NCI-H748 (cell line): ENCODE measurements at regions not wholly inside any gene's neighbourhood (a gene's known extent, or its start where the extent isn't known, plus 50 kb on each side); places are given as distances from the start of the nearest gene placed in this dataset.
A peak's percentile ranks its signal among the peaks of the same experiment; 100 is the strongest.
"Not testable (repeated sequence)": the region's sequence is repeated elsewhere in the genome, so short reads cannot be mapped to it uniquely, and the experiment has no call there.

Experiments used
- DNase-seq: peaks from one replicate; lab custom pipeline; 2025; ENCODE audit not compliant: unreplicated experiment; lab: John Stamatoyannopoulos, UW

GRCh38 chr4:38373375-38373774 is 290.6 kb upstream of the KLF3 start:
- DNase-seq: no peak

DNA sequence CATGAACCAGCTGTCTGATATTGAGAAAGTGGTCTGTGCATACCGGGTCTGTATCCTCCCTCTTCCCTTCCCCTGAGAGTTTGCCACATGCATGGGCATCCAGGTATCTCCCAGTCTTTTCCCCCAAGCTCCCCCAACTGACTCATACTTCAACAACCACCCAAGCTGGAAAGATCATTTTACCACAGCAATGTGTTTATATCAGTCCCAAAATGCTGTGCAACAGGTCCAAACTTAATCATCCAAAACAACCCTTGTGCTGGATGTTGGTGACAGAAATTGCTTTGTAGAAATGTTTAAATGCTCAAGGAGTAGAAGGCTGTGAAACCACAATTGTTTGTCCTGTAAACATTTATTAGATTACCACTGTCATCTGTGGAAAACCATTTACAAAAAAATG is 286.8 kb upstream of the KLF3 start:
- no peak for DNase-seq

- DNase-seq: no peak
These were observed 285.5 kb upstream of the KLF3 start for GRCh38 chr4:38378478-38378877.

DNA sequence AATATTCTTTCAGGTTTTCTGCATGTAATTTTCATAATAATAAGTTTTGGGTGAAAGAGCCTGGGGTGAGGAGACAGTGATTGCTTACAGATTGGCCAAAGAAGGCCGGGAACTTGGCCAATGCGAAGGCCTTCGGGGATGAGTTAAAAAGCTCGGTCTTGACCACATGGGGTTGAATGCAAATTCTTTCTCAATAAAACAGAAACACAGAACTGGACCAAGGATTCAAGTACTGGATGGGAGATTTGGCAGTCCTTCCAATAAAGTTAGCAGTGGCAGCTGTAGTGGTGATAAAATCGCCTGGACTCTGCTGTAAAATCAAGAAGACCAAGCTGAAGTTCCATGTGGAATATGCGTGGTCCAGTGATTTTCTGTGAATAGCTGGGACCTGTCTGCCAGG is 282.2 kb upstream of the KLF3 start:
- no peak for DNase-seq

DNA sequence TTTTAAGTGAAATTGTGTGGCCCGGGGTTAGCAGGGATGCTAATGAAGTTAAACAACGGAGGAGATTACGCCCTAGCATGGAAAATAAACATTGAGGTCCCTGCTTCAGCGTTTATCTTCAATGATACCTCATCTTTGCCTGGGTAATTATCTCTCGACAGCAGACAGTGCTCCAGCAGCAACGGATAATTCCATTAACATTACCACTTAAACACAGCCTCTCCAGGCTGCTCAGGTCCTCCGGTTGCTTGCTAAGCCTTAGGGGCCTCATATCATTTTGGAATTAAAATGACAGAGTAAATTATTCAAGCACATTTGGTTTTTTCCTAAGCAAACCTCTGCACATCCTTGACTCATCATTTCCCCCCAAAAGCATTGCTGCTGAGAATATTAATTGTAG is 281.5 kb upstream of the KLF3 start:
- peak; percentile 90 for DNase-seq

DNA sequence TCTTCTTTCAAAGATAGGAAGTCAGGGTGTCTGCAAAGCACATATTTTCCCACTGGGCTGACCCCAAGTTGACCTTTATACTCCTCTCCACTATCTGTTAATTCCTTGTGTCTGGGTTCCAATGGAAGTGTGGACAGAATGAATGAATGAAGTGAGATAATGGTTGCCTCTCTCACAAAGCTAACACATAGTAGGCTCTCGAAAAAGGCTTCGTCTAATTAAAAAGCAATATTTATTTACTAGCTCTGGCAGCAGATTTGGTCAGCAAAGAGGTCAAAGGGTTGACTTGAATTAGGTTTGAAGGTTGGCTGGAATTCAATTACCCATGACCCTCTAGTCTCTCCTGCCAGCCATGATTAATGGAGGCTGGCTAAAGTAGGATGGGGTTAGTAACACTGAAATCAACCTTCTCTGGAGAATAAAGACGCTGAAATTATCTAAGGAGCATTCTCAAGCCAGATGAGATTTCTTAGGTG is 280.3 kb upstream of the KLF3 start:
- DNase-seq: no peak

DNA sequence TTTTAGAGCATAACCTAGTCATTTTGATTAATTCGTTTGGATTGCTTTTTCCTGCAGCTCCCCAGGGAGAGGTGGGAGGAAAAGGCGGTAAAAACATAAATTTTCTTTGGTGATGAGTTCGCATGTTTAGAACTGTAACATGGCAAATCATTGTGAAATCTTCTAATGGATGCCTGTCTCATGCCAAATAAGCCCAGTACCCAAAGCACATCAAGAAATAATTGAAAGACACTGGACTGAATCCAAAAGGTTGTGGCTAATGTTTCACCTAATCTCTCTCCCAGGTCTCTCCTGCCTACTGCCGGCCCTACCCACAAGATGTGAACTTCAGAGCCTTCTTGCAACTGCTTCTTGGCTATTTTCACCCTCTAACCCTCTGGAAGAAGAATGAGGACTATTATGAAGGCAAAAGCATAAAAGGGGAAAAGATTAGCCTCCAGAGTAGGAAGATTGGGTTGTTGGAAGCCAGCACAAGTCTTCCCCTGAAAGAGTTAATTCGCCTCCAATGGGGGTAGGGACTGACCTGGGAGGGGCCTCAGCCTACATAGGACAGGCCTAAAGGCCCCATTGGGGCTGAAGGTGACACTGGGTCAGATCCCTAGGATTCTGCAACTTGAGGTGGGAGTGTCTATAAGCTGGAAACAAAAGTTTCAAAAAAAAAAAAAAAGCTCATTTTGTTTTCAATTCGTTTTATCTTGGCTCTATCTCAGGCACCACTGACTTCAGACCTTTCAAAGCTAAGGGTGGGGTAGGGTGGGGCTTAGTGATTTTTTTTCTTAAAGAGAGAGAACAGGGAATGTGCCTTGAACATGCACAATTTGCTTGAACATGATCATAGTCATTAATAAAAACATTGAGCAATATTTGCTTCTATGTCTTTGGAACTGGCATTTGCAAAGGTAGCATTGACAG is 278.6 kb upstream of the KLF3 start:
- DNase-seq: no peak

DNA sequence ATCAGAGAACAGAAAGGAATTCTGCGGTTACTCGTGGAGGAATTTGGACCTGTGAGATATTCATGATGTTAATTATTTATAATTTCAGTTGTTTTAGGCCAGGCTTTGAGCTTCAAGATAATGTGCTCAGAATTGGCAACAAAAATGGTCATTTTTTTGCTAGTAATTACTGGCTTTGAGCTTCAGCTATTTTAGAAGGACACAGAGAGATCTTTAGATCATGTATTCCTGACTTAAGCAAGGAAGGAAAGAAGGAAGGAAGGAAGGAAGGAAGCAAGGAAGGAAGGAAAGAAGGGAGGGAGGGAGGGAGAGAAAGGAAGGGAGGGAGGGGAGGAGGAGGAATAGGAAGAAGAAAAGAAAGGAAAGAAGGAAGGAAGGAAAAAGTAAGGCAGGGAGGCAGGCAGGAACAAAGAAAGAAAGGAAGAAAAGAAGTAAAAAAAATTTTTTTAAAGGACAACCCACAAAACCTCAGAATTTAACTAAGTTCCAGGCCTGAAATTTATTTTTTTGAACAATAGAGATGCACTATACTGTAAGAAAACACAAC is 277.9 kb upstream of the KLF3 start:
- DNase-seq: no peak

DNA sequence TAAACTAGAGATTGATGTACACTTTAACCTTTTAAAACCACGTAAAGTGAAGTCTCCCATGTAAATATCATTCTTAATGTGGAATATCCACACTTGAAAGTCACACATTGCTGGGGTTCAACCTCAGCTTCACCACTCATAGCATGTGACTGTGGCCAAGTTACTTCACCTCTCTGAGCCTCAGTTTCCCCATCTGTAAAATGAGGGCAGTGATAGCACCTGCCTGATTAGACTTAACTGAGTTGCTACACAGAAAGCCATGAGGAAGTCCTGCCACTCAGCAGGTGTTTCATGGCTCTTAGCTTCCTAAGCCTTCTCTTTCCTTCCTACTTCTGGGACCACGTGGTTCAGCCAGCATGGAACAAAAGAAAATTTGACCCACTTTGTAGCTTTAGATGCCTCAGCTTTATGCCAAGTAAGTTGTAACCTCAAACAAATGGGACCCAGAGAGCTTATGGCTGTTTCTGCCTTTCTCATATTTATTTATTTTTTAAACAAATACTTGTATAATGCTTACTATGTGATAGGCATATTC is 277.3 kb upstream of the KLF3 start:
- no peak for DNase-seq

- no peak for DNase-seq
These were observed 276.7 kb upstream of the KLF3 start for GRCh38 chr4:38387348-38387747.

- DNase-seq: no peak
These were observed 276.2 kb upstream of the KLF3 start for GRCh38 chr4:38387819-38388218.

DNA sequence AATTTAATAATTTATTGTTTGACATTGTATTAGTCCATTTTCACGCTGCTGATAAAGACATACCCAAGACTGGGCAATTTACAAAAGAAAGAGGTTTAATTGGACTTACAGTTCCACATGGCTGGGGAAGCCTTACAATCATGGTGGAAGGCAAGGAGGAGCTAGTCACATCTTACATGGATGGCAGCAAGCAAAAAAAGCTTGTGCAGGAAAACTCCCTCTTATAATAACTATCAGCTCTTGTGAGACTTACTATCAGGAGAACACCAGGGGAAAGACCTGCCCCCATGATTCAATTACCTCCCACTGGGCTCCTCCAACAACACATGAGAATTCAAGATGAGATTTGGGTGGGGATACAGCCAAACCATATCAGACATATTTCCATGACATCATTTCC is 275.1 kb upstream of the KLF3 start:
- DNase-seq: not testable (repeated sequence)

DNA sequence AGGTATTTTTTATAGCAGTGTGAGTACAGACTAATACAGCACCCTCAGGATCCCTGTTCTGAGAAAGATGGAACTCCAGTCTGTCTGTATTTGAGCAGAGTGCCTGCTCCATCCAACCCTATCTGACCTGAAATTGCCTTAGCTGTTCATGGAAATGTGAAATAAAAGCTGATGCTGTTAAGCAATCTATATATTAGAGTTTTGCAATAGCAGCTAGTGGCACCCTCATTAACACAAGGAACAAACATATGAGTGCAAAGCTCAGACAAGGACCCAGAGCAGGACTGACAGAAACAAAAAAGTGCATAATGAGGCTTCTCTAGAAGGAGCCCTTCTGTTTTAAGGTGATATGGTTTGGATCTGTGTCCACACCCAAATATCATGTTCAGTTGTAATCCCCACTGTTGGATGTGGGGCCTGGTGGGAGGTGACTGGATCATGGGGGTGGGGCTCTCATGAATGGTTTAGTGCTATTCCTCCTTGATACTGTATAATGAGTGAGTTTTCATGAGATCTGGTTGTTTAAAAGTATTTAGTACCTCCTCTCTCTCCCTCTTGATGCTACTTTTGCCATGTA is 272.9 kb upstream of the KLF3 start:
- DNase-seq: no peak

- DNase-seq: no peak
These were observed 271.7 kb upstream of the KLF3 start for GRCh38 chr4:38392223-38392855.

- DNase-seq: no peak
These were observed 267.9 kb upstream of the KLF3 start for GRCh38 chr4:38396091-38396490.

DNA sequence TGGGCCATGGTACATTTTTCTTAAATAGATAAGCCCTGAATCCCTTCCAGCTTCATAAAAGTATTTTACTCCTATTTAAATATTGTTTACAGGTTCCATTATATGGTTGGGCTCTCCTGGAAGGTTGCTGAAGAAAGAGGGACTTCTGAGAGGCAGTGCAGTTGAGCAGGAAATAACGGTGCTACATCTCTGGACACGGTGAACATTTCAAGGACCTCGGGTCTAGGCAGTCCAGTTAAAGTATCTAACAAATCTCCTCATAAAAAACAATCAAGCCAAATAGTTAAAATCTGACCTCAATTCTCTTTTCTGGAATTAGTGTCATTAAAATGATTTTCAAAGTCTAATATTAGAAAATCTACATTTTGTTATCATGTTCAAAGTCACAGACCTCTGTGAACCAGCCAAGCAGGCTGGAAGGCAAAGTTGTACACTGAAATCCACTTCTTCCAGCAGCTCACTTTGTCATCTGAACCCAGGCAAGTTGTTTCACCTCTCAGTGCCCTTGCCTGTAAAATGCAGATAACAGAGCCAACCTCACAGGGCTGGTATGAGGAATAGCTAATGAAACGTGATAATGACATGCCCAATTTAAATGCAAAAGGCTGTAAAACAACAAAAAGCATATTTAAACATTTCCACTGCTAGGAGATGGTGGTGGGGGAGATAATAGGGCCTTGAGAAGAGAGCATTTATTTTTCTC is 267.0 kb upstream of the KLF3 start:
- DNase-seq: no peak

DNA sequence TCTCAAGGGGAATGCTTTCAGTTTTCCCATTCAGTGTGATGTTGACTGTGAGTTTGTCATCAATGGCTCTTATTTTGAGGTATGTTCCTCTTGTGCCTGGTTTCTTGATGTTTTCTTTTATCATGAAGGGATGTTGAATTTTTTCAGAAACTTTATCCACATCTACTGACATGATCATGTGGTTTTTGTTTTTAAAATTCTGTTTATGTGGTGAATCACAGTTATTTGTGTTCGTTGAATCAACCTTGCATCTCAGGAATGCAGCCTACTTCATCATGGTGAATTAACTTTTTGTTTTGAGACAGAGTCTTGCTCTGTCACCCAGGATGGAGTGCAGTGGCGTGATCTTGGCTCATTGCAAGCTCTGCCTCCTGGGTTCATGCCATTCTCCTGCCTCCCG is 263.1 kb upstream of the KLF3 start:
- no peak for DNase-seq

- DNase-seq: no peak
These were observed 257.8 kb upstream of the KLF3 start for GRCh38 chr4:38406243-38406642.

GRCh38 chr4:38409852-38410251 is 254.1 kb upstream of the KLF3 start:
- DNase-seq: no peak

GRCh38 chr4:38411092-38411491 is 252.9 kb upstream of the KLF3 start:
- no peak for DNase-seq

GRCh38 chr4:38411981-38412536 is 251.9 kb upstream of the KLF3 start:
- no peak for DNase-seq
